ENCODE measurements at regions not wholly inside any gene's neighbourhood (a gene's known extent, or its start where the extent isn't known, plus 50 kb on each side); places are given as distances from the start of the nearest gene placed in this dataset.
A peak's percentile ranks its signal among the peaks of the same experiment; 100 is the strongest.

DNA sequence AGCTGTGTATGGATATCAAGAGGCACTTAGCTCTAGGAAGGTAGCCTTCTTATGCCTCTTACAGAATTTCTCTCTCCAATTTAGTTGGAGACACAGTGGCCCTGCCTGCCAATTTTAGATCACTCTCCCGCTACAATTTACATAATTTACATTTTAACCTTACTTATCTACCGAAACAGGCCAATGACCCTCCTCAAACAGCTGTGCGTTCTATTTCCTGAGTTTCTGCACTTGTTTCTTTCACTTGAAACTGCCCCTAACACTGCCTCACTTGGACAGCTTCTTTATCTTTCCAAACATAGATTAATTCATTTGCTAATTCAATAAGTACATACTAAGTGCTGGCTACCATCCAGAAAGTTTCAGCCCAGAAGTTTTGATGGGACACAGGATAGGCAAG lies 52.9 kb upstream of the HDDC2 start:
- peaks cover 20% of the 10 kb centered on the region for H3K27me3 Mint-ChIP-seq
- Histone ChIP-seq H3K4me3 (ENCODE audit: low read length) (no peak overlapping the region), H3K27ac (ENCODE audit: low read depth in 1 of 2, low read length in 2 of 2) (no peak overlapping the region), H3K9me3 (ENCODE audit: control insufficient read depth in 1 of 2, insufficient read depth in 1 of 2, low read length in 2 of 2) (no peaks in the 10 kb centered on the region), H3K4me1 (ENCODE audit: insufficient read depth, low read length) (peaks cover 4% of the 10 kb centered on the region), H3K36me3 (ENCODE audit: insufficient read depth, low read length) (no peaks in the 10 kb centered on the region), H3K27me3 (ENCODE audit: control insufficient read depth in 1 of 2, insufficient read depth in 2 of 2, low read length in 2 of 2) (no peaks in the 10 kb centered on the region)
- H3K36me3 Mint-ChIP-seq (ENCODE audit: low read depth): no peaks in the 10 kb centered on the region
- no peak overlapping the region for H3K4me3 Mint-ChIP-seq
- intact Hi-C loops (cut with DNase I, micrococcal nuclease): no loop called here
- no peaks in the 10 kb centered on the region for H3K9me3 Mint-ChIP-seq
- CTCF ChIA-PET: no interaction called here
- DNase-seq: no peak
- no peak for TF ChIP-seq CTCF (IDR thresholded peaks at IDR 0.05)
- H3K4me1 Mint-ChIP-seq (ENCODE audit: low read depth): peaks cover 9% of the 10 kb centered on the region
- ATAC-seq (ENCODE audit: poor library complexity): no peak
- no peak overlapping the region for H3K27ac Mint-ChIP-seq
- POLR2A ChIA-PET: no interaction called here

DNA sequence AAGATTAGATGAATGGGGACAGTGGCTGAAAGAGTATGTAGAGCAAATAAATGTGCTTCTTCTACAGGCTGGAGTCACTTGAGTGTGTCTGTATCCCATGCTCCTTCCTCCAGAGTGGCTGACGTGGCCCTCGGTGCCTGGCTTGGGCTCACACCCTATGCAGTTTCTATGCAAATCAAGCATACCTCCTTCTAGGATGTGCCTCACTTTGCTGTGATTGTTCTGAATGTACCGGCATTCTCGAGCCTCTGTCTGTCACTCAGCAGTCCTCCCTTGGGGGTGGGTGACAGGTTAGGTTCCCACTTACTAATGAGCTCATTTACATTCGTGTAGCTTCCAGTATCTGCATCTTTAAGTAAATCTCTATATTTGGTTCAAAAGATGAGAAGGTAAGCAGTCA lies 55.1 kb upstream of the HDDC2 start:
- peaks cover 9% of the 10 kb centered on the region for H3K4me1 Mint-ChIP-seq (ENCODE audit: low read depth)
- TF ChIP-seq CTCF (IDR thresholded peaks at IDR 0.05): no peak
- ATAC-seq (ENCODE audit: poor library complexity) (no peak), DNase-seq (no peak)
- H3K36me3 Mint-ChIP-seq (ENCODE audit: low read depth): no peaks in the 10 kb centered on the region
- H3K4me1 ChIP-seq (ENCODE audit: insufficient read depth, low read length): peaks cover 4% of the 10 kb centered on the region
- no peaks in the 10 kb centered on the region for H3K27me3 ChIP-seq (ENCODE audit: control insufficient read depth in 1 of 2, insufficient read depth in 2 of 2, low read length in 2 of 2)
- H3K9me3 Mint-ChIP-seq: no peaks in the 10 kb centered on the region
- H3K27ac ChIP-seq (ENCODE audit: low read depth in 1 of 2, low read length in 2 of 2): no peak overlapping the region
- no peak overlapping the region for H3K4me3 ChIP-seq (ENCODE audit: low read length)
- H3K9me3 ChIP-seq (ENCODE audit: control insufficient read depth in 1 of 2, insufficient read depth in 1 of 2, low read length in 2 of 2): no peaks in the 10 kb centered on the region
- CTCF ChIA-PET: no interaction called here
- H3K4me3 Mint-ChIP-seq: no peak overlapping the region
- peaks cover 22% of the 10 kb centered on the region for H3K27me3 Mint-ChIP-seq
- POLR2A ChIA-PET: no interaction called here
- intact Hi-C loops (cut with DNase I, micrococcal nuclease): no loop called here
- H3K27ac Mint-ChIP-seq: no peak overlapping the region
- H3K36me3 ChIP-seq (ENCODE audit: insufficient read depth, low read length): no peaks in the 10 kb centered on the region

- no peak for TF ChIP-seq CTCF (IDR thresholded peaks at IDR 0.05)
- ATAC-seq (ENCODE audit: poor library complexity) (peak; percentile 82), DNase-seq (peak in 5 of 14 experiments; percentile 1 to 41 (median 20))
- no peaks in the 10 kb centered on the region for H3K36me3 Mint-ChIP-seq (ENCODE audit: low read depth)
- intact Hi-C loops (cut with DNase I, micrococcal nuclease): no loop called here
- no peaks in the 10 kb centered on the region for H3K9me3 Mint-ChIP-seq
- Histone ChIP-seq H3K4me3 (ENCODE audit: low read length) (no peak overlapping the region), H3K9me3 (ENCODE audit: control insufficient read depth in 1 of 2, insufficient read depth in 1 of 2, low read length in 2 of 2) (no peaks in the 10 kb centered on the region), H3K27ac (ENCODE audit: low read depth in 1 of 2, low read length in 2 of 2) (no peak overlapping the region), H3K36me3 (ENCODE audit: insufficient read depth, low read length) (no peaks in the 10 kb centered on the region), H3K27me3 (ENCODE audit: control insufficient read depth in 1 of 2, insufficient read depth in 2 of 2, low read length in 2 of 2) (peaks cover under 1 to 6% of the 10 kb centered on the region in 2 experiments), H3K4me1 (ENCODE audit: insufficient read depth, low read length) (peaks cover 4% of the 10 kb centered on the region)
- ChIA-PET CTCF (no interaction called here), POLR2A (no interaction called here)
- no peak overlapping the region for H3K27ac Mint-ChIP-seq
- H3K27me3 Mint-ChIP-seq: peaks cover 30% of the 10 kb centered on the region
- H3K4me1 Mint-ChIP-seq (ENCODE audit: low read depth): peaks cover 12% of the 10 kb centered on the region
- H3K4me3 Mint-ChIP-seq: no peak overlapping the region
Measured at GRCh38 chr6:125357515-125358256, 55.9 kb upstream of the HDDC2 start.
